ENCODE measurements at regions not wholly inside any gene's neighbourhood (a gene's known extent, or its start where the extent isn't known, plus 50 kb on each side); places are given as distances from the start of the nearest gene placed in this dataset.

GRCh38 chr10:44853796-44854195 lies 57.3 kb upstream of the TMEM72 start:
- ATAC-seq (no peak), DNase-seq (no peak)
- Histone ChIP-seq H3K4me1 (peaks cover 0 to 14% (median 0%) of the 10 kb centered on the region in 9 donors), H3K36me3 (no peaks in the 10 kb centered on the region), H3K4me3 (no peak overlapping the region), H3K27me3 (no peaks in the 10 kb centered on the region), H3K27ac (no peak overlapping the region), H3K9me3 (peaks cover 0 to 5% (median 0%) of the 10 kb centered on the region in 11 donors)
- TF ChIP-seq, protein P1, sequence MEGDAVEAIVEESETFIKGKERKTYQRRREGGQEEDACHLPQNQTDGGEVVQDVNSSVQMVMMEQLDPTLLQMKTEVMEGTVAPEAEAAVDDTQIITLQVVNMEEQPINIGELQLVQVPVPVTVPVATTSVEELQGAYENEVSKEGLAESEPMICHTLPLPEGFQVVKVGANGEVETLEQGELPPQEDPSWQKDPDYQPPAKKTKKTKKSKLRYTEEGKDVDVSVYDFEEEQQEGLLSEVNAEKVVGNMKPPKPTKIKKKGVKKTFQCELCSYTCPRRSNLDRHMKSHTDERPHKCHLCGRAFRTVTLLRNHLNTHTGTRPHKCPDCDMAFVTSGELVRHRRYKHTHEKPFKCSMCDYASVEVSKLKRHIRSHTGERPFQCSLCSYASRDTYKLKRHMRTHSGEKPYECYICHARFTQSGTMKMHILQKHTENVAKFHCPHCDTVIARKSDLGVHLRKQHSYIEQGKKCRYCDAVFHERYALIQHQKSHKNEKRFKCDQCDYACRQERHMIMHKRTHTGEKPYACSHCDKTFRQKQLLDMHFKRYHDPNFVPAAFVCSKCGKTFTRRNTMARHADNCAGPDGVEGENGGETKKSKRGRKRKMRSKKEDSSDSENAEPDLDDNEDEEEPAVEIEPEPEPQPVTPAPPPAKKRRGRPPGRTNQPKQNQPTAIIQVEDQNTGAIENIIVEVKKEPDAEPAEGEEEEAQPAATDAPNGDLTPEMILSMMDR (IDR thresholded peaks at IDR 0.05) = no peak
- WGBS, 2 donors = 91 to 99% methylated on average over 6 of the region's 6 CpGs
- intact Hi-C loops (cut with DNase I) = loop anchor here in 4 of 10 donors (10.0 kb wide), 3 partner anchors 169 to 539 kb away; partner anchors contain the start of gene CXCL12 (in 1 of the 4)

DNA sequence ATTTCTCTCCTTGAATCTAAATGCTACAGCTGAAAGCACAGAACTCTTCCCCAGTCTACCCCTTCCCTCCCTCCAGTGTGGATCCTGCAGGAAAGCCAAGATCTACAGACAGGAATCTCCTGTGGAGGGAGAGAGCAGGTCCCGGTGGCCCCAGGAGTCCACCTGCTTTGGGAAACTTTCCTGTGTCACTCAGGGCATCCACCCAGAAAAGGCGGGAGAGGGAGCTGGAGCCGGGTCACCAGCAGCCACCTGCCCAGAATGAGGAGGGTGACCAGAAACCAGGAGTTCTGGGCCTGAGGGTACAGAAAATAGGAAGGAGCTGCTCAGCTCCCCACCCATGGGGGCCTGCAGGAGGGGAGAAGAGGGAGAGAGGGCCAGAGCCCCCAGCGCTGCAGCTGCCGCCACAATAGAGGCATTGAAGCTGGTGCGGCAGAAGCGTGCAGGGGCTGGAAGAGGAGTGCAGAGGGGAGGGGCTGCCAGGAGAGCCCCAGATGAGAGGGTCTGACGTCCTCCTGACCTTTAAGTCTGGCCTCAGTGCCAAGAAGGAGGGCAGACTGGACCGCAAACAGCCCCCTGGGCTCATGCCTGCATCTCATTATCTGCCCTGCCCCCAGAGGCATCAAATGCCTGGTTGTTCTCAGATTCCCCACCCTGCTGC lies 56.3 kb upstream of the TMEM72 start:
- intact Hi-C loops (cut with DNase I) = loop anchor here in 8 of 10 donors (5.0 to 10.0 kb wide), 7 partner anchors 170 to 1183 kb away; partner anchors contain the start of gene CXCL12 (in 3 of the 8)

GRCh38 chr10:44856696-44857095 lies 54.4 kb upstream of the TMEM72 start:
- Histone ChIP-seq H3K27ac (no peak overlapping the region), H3K36me3 (no peaks in the 10 kb centered on the region), H3K9me3 (no peaks in the 10 kb centered on the region), H3K4me3 (no peak overlapping the region), H3K4me1 (peaks cover 0 to 20% (median 0%) of the 10 kb centered on the region in 9 donors), H3K27me3 (peaks cover 0 to under 1% (median 0%) of the 10 kb centered on the region in 7 donors)
- TF ChIP-seq, protein P1 (IDR thresholded peaks at IDR 0.05) = no peak
- intact Hi-C loops (cut with DNase I) = loop anchor here in 8 of 10 donors (2.0 to 10.0 kb wide), 9 partner anchors 172 to 1184 kb away; partner anchors contain the start of gene CXCL12 (in 3 of the 8)
- 92 to 93% methylated on average over 7 of the region's 7 CpGs for WGBS, 2 donors
- ATAC-seq (no peak), DNase-seq (no peak)

More for the DNA sequence above, 56.3 kb upstream of the TMEM72 start:
- H3K4me3 ChIP-seq = no peak overlapping the region
- no peaks in the 10 kb centered on the region for H3K36me3 ChIP-seq
- DNase-seq (no peak), ATAC-seq (no peak)
- no peak overlapping the region for H3K27ac ChIP-seq
- 90 to 93% methylated on average over 9 of the region's 9 CpGs for WGBS, 2 donors
- H3K4me1 ChIP-seq = peaks cover 0 to 14% (median 0%) of the 10 kb centered on the region in 9 donors
- no peaks in the 10 kb centered on the region for H3K9me3 ChIP-seq
- no peaks in the 10 kb centered on the region for H3K27me3 ChIP-seq
- TF ChIP-seq, protein P1 (IDR thresholded peaks at IDR 0.05) = no peak

DNA sequence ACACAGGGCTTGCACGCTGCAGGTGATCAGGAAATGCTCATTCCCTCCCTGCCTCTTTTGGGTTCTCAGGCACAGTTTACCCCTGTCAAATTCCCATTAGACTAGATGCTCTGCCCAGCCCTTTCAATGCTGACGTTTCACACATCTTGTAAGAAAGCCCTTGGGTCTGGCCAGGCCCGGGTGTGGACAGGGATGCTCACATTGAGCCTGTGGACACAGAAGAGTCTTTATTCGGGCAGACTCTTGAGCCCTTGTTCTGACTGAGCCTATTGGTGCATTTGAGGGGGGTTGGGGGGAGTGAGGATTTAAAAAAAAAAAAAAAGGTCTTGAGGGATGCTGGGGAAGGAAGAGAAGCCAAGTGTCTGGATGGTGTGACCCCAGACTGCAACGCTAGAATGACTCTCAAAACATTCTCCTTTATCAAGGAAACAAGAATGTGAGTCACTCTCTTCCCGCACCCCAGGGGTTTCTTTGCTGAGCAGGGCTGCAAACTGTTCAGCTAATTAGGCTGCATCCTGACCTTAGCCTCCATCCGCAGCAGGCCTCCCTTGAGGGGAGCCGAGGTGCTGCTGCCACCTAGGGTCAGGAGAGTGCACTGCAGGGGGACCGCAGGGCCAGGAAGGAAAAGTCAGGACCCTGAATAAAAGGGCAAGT lies 53.6 kb upstream of the TMEM72 start:
- WGBS, 2 donors = 34 to 37% methylated on average over 9 of the region's 9 CpGs
- TF ChIP-seq, protein P1 (IDR thresholded peaks at IDR 0.05) = peak; percentile 95 to 100 (median 98)

More for the DNA sequence above, 53.6 kb upstream of the TMEM72 start:
- peak; percentile 73 to 91 (median 86) for ATAC-seq
- Histone ChIP-seq H3K27me3 (peaks cover 0 to 8% (median 0%) of the 10 kb centered on the region in 7 donors), H3K4me1 (peaks cover 0 to 28% (median 0%) of the 10 kb centered on the region in 9 donors), H3K4me3 (no peak overlapping the region), H3K36me3 (no peaks in the 10 kb centered on the region), H3K9me3 (no peaks in the 10 kb centered on the region), H3K27ac (peak overlapping the region in 1 of 10 donors; percentile 3)
- peak; percentile 78 to 79 for DNase-seq
- intact Hi-C loops (cut with DNase I) = loop anchor here in 8 of 10 donors (2.0 to 10.0 kb wide), 9 partner anchors 173 to 1185 kb away; partner anchors contain the start of gene CXCL12 (in 3 of the 8)

All from heart right ventricle (tissue), 16 donors.